ENCODE measurements at regions not wholly inside any gene's neighbourhood (a gene's known extent, or its start where the extent isn't known, plus 50 kb on each side); places are given as distances from the start of the nearest gene placed in this dataset.

DNA sequence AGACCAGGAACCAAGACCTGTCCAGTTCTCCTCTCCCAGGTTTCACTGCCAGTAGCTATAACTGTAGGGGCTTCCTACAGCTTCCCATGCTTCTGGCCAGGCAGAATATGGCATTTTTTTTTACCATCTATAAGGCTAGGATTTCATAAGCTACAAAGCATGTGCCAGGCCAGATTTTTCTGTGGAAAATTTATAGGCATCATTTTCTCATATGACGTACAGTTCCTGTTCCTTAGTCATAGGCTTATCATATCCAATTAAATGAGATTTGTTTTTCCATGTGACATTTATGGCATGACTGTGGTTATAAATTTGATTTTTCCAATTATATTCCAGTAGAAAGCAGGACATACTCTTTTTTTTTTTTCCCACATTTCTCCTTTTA lies 208.6 kb upstream of the NPY start:
- POLR2A ChIA-PET: no interaction called here

More for the DNA sequence above, 208.6 kb upstream of the NPY start:
- CTCF ChIA-PET: no interaction called here
- no peaks in the 10 kb centered on the region for H3K79me2 ChIP-seq (ENCODE audit: control insufficient read depth, insufficient read depth, low read length)
- TF ChIP-seq FOS (IDR thresholded peaks at IDR 0.05; ENCODE audit: borderline replicate concordance, insufficient read depth, low read length) (no peak), POLR2A (IDR thresholded peaks at IDR 0.05; ENCODE audit: low read depth, low read length) (no peak), GATA2 (IDR thresholded peaks at IDR 0.05; ENCODE audit: insufficient read depth, insufficient read length, low read depth, low read length) (no peak), JUN (IDR thresholded peaks at IDR 0.05; ENCODE audit: borderline replicate concordance, insufficient read depth, insufficient read length, low read depth) (no peak), EZH2 (IDR thresholded peaks at IDR 0.05; ENCODE audit: borderline replicate concordance, low read depth, low read length, severe bottlenecking) (no peak), POLR2AphosphoS5 (IDR thresholded peaks at IDR 0.05; ENCODE audit: insufficient read depth, low read depth, low read length) (no peak), MYC (IDR thresholded peaks at IDR 0.05; ENCODE audit: low read depth, low read length) (no peak)
- TF ChIP-seq, protein P1, sequence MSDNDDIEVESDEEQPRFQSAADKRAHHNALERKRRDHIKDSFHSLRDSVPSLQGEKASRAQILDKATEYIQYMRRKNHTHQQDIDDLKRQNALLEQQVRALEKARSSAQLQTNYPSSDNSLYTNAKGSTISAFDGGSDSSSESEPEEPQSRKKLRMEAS (IDR thresholded peaks at IDR 0.05; ENCODE audit: insufficient read depth, insufficient read length): no peak
- TF ChIP-seq, protein P2, sequence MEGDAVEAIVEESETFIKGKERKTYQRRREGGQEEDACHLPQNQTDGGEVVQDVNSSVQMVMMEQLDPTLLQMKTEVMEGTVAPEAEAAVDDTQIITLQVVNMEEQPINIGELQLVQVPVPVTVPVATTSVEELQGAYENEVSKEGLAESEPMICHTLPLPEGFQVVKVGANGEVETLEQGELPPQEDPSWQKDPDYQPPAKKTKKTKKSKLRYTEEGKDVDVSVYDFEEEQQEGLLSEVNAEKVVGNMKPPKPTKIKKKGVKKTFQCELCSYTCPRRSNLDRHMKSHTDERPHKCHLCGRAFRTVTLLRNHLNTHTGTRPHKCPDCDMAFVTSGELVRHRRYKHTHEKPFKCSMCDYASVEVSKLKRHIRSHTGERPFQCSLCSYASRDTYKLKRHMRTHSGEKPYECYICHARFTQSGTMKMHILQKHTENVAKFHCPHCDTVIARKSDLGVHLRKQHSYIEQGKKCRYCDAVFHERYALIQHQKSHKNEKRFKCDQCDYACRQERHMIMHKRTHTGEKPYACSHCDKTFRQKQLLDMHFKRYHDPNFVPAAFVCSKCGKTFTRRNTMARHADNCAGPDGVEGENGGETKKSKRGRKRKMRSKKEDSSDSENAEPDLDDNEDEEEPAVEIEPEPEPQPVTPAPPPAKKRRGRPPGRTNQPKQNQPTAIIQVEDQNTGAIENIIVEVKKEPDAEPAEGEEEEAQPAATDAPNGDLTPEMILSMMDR (IDR thresholded peaks at IDR 0.05; ENCODE audit: extremely low read depth in 1 of 2, insufficient read depth in 1 of 2, low read depth in 1 of 2, low read length in 2 of 2): no peak
- H4K20me1 ChIP-seq (replicated peaks; ENCODE audit: control insufficient read depth, extremely low read depth, insufficient read depth, low read length): no peaks in the 10 kb centered on the region
- H3K4me3 ChIP-seq (replicated peaks in 1 of 3; ENCODE audit: insufficient read depth in 1 of 3, low read depth in 1 of 3, low read length in 3 of 3): no peak overlapping the region
- H3K4me2 ChIP-seq (ENCODE audit: insufficient read depth, low read length): no peak overlapping the region
- intact Hi-C loops (cut with micrococcal nuclease) (no loop called here), dilution Hi-C loops (cut with MboI; ENCODE audit: extremely low pct_ligation_motif_present, low sequenced_read_pairs) (no loop called here)
- no TSS peak for BruUV-seq (replicated peaks)
- no peaks in the 10 kb centered on the region for H3K27me3 ChIP-seq (ENCODE audit: control insufficient read depth in 2 of 2, insufficient read depth in 2 of 2, low read length in 2 of 2)
- no peak overlapping the region for H3K9ac ChIP-seq (replicated peaks; ENCODE audit: extremely low read depth, insufficient read depth, low read length)
- no peak for DNase-seq (ENCODE audit: low read depth, low spot score)
- no peaks in the 10 kb centered on the region for H3K36me3 ChIP-seq (ENCODE audit: control insufficient read depth in 2 of 2, extremely low read depth in 1 of 2, insufficient read depth in 2 of 2, low read length in 2 of 2)
- H3K9me1 ChIP-seq (replicated peaks; ENCODE audit: control insufficient read depth, extremely low read depth, insufficient read depth, low read length): no peaks in the 10 kb centered on the region
- FAIRE-seq: no peak
- no peaks in the 10 kb centered on the region for H3K9me3 ChIP-seq (replicated peaks; ENCODE audit: control insufficient read depth, insufficient read depth, low read length)
- no peaks in the 10 kb centered on the region for H3K4me1 ChIP-seq (ENCODE audit: control insufficient read depth, extremely low read depth, insufficient read depth, low read length)
- no peak overlapping the region for H3K27ac ChIP-seq (ENCODE audit: insufficient read depth, low read depth, low read length)
- H2AFZ ChIP-seq (ENCODE audit: low read depth, low read length): no peak overlapping the region

Data from endothelial cell of umbilical vein (primary cell).